Astrocyte of the spinal cord (primary cell): ENCODE measurements at regions not wholly inside any gene's neighbourhood (a gene's known extent, or its start where the extent isn't known, plus 50 kb on each side); places are given as distances from the start of the nearest gene placed in this dataset.

Source experiments
- DNase-seq: peaks from one replicate; pipeline ENCODE4 v3.0.0; 2011; ENCODE audit warnings: low read depth, low spot score
- H3K4me3 ChIP-seq: 2 replicates; pipeline ENCODE4 v1.5.1; 2011; ENCODE audit warnings: low read depth, mild to moderate bottlenecking, low read length, moderate library complexity
- CTCF ChIP-seq: IDR thresholded peaks from 2 replicates; pipeline ENCODE4 v1.5.1; 2012; ENCODE audit warnings: low read depth, mild to moderate bottlenecking, low read length, inconsistent platforms
- in situ Hi-C: cut with HindIII; loops from 2 replicates; pipeline ENCODE4 v1.10.0; 2017; ENCODE audit warnings: low sequenced_read_pairs

- H3K4me3 ChIP-seq = no peak overlapping the region
- no peak for TF ChIP-seq CTCF
- no peak for DNase-seq
- in situ Hi-C loops = no loop called here
Measured at GRCh38 chr13:51525567-51526167, 58.6 kb upstream of the WDFY2 start.

DNA sequence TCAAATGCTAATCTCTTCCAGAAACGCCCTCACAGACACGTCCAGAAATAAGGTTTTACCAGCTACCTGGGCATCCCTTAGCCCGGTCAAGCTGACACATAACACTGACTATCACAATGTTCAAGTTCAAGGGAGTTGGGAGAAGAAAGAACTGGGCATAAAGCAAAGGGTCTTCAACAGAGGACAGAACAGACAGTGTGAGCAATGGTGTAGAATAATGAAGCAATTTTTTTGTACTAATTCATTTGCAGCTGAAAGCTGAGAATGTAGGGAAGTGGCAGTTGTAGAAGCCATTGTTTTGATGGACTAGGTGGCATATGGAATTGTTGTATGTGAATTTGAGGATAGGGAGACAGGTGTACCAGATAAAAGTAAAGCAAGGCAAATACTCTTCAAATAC is 58.1 kb upstream of the WDFY2 start:
- H3K4me3 ChIP-seq = no peak overlapping the region
- in situ Hi-C loops = no loop called here
- DNase-seq = no peak
- no peak for TF ChIP-seq CTCF

- DNase-seq = no peak
- TF ChIP-seq CTCF = no peak
- in situ Hi-C loops = no loop called here
- H3K4me3 ChIP-seq = no peak overlapping the region
Measured at GRCh38 chr13:51532736-51533197, 51.5 kb upstream of the WDFY2 start.

DNA sequence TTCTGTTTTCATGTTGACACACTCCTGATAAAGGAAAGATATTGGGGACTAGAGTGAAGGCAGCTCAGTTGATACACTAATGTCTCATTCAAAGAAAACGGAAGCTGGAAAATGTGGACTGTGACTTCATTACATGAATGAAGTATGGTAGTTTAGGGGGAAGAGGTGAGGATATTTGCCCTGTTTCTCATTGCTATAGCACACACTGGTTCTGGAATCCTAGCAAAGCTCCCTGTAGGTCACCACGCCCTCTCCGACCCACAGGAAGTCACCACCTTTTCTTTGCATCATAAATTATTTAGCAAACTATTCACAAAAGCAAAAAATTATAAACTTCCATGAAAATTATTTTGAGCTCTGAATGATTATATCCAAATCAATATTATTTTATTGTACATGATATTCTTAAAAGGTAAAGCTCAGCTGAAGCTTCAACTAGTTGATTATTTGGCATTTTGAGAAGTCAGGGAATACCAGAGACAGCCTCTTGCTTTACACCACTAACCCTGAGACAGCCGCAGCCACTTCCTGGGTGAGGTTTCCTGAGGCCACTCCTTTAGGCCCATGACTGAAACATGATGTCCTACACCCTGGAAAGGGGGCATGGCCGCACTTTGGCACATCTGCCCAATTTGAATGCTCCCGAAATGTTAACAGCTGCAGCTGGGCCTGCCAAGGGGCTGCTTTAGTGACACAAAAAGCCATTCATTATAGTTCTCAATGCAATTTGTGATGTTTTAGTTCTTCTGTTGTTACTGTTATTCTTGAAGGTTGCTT is 50.0 kb upstream of the WDFY2 start:
- no peak for DNase-seq
- H3K4me3 ChIP-seq = no peak overlapping the region
- no peak for TF ChIP-seq CTCF
- in situ Hi-C loops = no loop called here
